ENCODE measurements at regions not wholly inside any gene's neighbourhood (a gene's known extent, or its start where the extent isn't known, plus 50 kb on each side); places are given as distances from the start of the nearest gene placed in this dataset.
A peak's percentile ranks its signal among the peaks of the same experiment; 100 is the strongest.

DNA sequence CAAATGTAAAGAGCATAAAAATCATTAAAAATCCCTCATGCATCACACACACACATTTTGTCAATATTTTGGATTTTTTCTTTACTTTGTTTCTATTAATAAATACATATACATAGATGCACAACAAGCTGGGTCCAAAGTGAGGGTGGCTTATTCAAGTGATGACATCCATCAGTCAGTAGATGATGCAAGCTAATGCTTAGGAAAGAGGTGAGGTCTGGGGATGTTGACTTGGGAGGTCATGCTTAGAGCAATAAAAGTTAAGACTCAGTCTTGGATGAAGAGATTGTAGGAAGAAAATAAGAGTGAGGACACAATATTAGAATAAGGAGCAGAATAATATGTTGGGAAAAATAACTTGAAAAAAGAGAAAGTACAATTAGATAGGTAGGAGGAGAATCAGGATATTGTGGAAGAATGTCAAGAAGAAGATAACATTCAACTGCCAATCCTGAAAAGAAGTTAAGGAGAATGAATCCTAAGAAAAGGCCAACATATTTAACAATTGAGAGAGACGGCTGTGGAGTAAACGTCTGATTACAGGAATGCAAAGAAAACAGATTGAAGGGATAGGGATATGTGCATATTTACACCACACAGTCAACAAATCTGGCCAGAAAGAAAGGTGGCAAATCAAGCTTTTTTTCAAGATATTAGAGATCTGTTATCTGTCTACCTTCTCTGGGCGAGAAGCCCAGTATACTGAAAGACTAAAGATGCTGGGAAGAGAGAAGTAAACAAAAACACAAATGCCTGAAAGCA, 111.0 kb upstream of the TJP1 start:
- no peaks in the 10 kb centered on the region for H3K27me3 ChIP-seq
- DNase-seq (ENCODE audit: low read depth in 1 of 2, low spot score in 1 of 2) = no peak
- TF ChIP-seq, protein P1, sequence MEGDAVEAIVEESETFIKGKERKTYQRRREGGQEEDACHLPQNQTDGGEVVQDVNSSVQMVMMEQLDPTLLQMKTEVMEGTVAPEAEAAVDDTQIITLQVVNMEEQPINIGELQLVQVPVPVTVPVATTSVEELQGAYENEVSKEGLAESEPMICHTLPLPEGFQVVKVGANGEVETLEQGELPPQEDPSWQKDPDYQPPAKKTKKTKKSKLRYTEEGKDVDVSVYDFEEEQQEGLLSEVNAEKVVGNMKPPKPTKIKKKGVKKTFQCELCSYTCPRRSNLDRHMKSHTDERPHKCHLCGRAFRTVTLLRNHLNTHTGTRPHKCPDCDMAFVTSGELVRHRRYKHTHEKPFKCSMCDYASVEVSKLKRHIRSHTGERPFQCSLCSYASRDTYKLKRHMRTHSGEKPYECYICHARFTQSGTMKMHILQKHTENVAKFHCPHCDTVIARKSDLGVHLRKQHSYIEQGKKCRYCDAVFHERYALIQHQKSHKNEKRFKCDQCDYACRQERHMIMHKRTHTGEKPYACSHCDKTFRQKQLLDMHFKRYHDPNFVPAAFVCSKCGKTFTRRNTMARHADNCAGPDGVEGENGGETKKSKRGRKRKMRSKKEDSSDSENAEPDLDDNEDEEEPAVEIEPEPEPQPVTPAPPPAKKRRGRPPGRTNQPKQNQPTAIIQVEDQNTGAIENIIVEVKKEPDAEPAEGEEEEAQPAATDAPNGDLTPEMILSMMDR (IDR thresholded peaks at IDR 0.05; ENCODE audit: low read depth, low read length) = no peak
- no peak overlapping the region for H3K4me3 ChIP-seq
- H3K9me3 ChIP-seq (ENCODE audit: low read depth) = no peaks in the 10 kb centered on the region
- H3K27ac ChIP-seq = no peak overlapping the region
- no peaks in the 10 kb centered on the region for H3K36me3 ChIP-seq
- H3K4me1 ChIP-seq (ENCODE audit: low read depth) = peaks cover 5% of the 10 kb centered on the region

- Histone ChIP-seq H3K27me3 (no peaks in the 10 kb centered on the region), H3K9me3 (ENCODE audit: low read depth) (no peaks in the 10 kb centered on the region), H3K4me1 (ENCODE audit: low read depth) (peaks cover 20% of the 10 kb centered on the region), H3K27ac (no peak overlapping the region), H3K36me3 (no peaks in the 10 kb centered on the region), H3K4me3 (no peak overlapping the region)
- TF ChIP-seq, protein P1 (IDR thresholded peaks at IDR 0.05; ENCODE audit: low read depth, low read length) = no peak
- DNase-seq (ENCODE audit: low read depth in 1 of 2, low spot score in 1 of 2) = no peak
Observed at GRCh38 chr15:29926083-29926388, 103.8 kb upstream of the TJP1 start.

- no peak overlapping the region for H3K4me3 ChIP-seq
- peaks cover 23% of the 10 kb centered on the region for H3K4me1 ChIP-seq (ENCODE audit: low read depth)
- TF ChIP-seq, protein P1 (IDR thresholded peaks at IDR 0.05; ENCODE audit: low read depth, low read length) = peak; percentile 98
- no peaks in the 10 kb centered on the region for H3K36me3 ChIP-seq
- no peaks in the 10 kb centered on the region for H3K9me3 ChIP-seq (ENCODE audit: low read depth)
- DNase-seq (ENCODE audit: low read depth in 1 of 2, low spot score in 1 of 2) = peak; percentile 87 to 91
- peak overlapping the region; percentile 97 for H3K27ac ChIP-seq
- H3K27me3 ChIP-seq = no peaks in the 10 kb centered on the region
Observed at GRCh38 chr15:29925227-29926082, 103.2 kb upstream of the TJP1 start.

DNA sequence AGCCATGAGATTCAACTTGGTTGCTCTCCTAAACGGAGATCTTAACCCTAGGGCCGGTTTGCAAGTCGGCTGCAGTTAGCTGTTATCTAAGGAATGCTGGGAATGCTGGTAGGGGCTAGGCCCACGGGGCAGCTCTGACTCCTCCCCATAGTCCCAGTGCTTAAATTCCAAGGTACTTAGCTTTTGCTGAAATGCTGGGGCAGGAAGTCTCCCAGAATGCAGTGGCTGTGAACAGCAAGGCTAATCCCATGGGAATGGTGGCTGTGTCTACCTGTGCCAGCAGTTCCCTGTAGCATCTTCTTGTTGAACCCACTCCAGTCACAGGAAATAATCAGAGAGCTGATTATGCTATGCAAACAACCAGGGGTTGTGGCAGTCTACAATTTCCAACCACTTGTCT, 102.5 kb upstream of the TJP1 start:
- Histone ChIP-seq H3K4me3 (no peak overlapping the region), H3K27me3 (no peaks in the 10 kb centered on the region), H3K27ac (peak overlapping the region; percentile 97), H3K4me1 (ENCODE audit: low read depth) (peaks cover 23% of the 10 kb centered on the region), H3K9me3 (ENCODE audit: low read depth) (no peaks in the 10 kb centered on the region), H3K36me3 (no peaks in the 10 kb centered on the region)
- peak; percentile 89 to 93 for DNase-seq (ENCODE audit: low read depth in 1 of 2, low spot score in 1 of 2)
- TF ChIP-seq, protein P1 (IDR thresholded peaks at IDR 0.05; ENCODE audit: low read depth, low read length) = no peak

GRCh38 chr15:29922191-29922590, 99.9 kb upstream of the TJP1 start:
- H3K27me3 ChIP-seq = no peaks in the 10 kb centered on the region
- H3K9me3 ChIP-seq (ENCODE audit: low read depth) = no peaks in the 10 kb centered on the region
- peaks cover 23% of the 10 kb centered on the region for H3K4me1 ChIP-seq (ENCODE audit: low read depth)
- no peak for DNase-seq (ENCODE audit: low read depth in 1 of 2, low spot score in 1 of 2)
- TF ChIP-seq, protein P1 (IDR thresholded peaks at IDR 0.05; ENCODE audit: low read depth, low read length) = no peak
- H3K4me3 ChIP-seq = no peak overlapping the region
- no peaks in the 10 kb centered on the region for H3K36me3 ChIP-seq
- H3K27ac ChIP-seq = no peak overlapping the region

Measured in cardiac muscle cell (in vitro differentiated cells and primary cell).